GM12873 (cell line): ENCODE measurements at regions not wholly inside any gene's neighbourhood (a gene's known extent, or its start where the extent isn't known, plus 50 kb on each side); places are given as distances from the start of the nearest gene placed in this dataset.

ENCODE experiments used
- CTCF ChIP-seq: IDR thresholded peaks from 2 replicates; pipeline ENCODE4 v1.5.1; 2012; ENCODE audit warnings: low read depth, mild to moderate bottlenecking, moderate library complexity, low read length, control low read depth; ENCODE audit not compliant: insufficient read depth; ENCODE audit errors: missing control alignments

GRCh38 chr7:12975412-12975811 lies 288.0 kb downstream of the ARL4A start:
- no peak for TF ChIP-seq CTCF

DNA sequence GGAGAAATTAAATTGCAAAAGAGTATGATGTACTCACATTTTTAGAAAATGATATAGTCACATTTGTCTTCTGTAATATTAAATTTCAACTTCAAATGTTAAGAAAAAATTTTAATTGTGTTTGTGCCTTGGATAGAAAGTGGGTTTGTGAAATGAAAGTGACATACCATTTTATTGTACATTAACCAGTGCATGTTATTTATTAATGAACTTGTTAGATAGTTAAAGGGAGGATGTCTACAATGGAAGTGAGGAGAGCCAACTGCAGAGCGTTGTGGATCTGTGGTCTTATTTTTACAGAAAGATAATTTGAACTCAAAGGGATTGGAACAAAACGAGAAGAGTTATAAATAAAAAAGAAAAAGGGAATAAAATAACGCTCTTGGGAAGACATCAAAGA lies 291.7 kb downstream of the ARL4A start:
- TF ChIP-seq CTCF: no peak

DNA sequence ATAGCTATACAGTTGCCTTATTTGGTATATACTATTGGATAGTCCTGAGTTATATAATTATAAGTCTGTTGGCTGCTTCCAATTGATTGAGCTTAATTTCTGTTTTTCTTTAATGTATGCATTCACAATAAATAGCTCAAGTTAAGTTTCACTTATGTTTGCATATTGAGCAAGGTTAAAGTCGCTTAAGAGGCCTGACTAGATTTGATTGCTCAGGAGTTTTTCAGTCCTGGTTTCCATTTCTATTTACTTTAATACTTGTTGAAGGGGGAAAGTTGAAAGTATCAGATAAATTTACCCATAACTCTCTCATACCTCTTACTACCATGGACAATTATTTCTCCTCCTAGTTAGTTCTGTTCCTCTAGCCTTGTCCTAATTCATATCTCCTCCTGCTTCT lies 294.7 kb downstream of the ARL4A start:
- TF ChIP-seq CTCF: no peak

DNA sequence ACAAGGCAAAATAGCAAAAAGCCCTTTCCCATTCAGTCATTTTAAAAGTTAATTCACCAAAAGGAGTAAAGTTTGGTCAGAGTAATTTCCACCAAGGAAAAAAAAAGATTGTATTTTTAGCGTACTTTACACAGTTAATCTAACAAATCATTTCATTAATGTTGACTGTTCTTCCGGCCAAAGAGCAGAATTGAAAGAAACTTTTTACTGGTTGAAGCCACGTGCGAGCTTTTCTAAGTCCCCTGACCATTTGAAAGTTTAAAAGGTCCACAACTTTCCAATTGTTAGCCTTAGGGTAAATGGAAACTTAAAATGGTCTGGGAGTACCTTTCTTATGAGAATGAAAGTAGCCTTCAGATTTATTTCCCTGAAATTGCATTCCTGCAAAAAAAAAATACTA lies 296.7 kb downstream of the ARL4A start:
- no peak for TF ChIP-seq CTCF

DNA sequence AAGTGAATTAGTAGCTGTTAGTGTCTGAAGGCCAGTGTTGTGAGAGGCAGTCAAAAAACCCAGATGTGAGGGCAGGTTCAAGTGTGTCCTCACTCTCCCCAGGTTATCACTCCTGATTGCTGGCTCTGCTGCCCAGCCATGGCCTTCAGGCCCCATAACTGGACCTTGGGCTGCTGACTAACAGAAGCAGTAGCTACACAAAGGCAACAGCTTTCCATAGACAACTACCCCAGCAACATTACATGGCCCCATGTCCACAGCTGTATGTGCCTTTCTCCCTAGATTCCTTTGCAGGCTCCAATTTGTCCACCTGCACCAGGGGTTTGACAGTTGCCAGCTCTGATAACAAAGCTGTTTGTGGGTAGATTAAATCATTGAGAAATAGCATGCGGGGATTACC lies 297.8 kb downstream of the ARL4A start:
- TF ChIP-seq CTCF: no peak

DNA sequence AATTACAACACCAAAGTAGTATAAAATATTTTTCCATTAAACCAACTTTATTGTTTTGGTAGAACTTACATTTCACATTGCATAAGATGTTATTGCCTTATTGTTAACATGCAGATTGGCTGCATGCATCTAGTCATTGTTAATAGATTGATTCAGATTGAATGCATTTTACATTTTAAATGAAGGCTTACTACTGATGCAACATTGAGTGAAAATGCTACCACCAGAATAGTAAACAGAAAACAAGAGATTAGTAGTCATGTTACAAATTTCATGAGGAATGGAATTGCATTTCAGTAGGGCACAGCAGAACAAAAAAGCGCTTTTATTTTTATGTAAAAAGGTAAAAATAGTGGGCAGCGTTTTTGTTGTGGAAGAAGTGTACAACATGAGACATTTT lies 298.3 kb downstream of the ARL4A start:
- no peak for TF ChIP-seq CTCF

DNA sequence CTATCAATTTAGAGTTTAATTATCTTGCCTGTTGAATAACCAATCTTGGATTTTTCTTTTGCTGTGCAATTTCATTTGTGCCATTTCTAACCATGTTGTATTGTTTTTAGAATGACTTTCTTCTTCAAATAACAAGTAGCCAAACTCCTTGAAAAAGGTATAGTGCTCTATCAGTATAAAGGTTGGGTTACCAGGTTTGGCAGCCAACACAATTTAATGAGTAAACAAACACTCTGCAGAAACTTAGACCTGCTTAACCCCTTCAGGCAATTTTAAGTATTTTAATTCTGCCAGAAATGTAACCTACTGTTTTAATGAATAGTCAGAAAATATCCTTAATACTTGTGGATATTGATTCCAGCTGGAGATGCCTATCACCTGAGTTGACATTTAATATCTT lies 299.8 kb downstream of the ARL4A start:
- no peak for TF ChIP-seq CTCF

DNA sequence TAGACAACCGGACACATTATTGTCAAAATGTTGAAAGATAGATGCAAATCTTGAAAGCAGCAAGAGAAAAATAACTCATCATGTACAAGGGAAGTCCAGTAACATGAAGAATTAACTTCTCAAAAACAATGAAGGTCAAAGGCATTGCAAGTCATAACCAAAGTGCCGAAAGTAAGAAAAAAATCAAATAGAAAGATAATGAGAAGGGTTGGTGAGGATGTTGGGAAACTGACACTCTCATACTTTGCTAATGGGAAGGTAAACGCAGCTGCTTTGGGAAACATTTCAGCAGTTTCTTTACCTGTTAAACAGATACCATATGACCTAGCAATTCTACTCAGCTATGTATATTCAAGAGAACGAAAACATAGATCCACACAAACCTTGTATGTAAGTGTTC lies 303.0 kb downstream of the ARL4A start:
- no peak for TF ChIP-seq CTCF
